SK-N-SH treated with all-trans-retinoic acid at 6 μM for 48 hours (cell line): ENCODE measurements at regions not wholly inside any gene's neighbourhood (a gene's known extent, or its start where the extent isn't known, plus 50 kb on each side); places are given as distances from the start of the nearest gene placed in this dataset.

Source experiments
- ESRRG ChIP-seq: fragments of 250-450 bp; sonication (Bioruptor Pico); IDR thresholded peaks from 2 replicates; pipeline ENCODE4 v1.6.1; 2021; ENCODE audit warnings: mild to moderate bottlenecking
- ZNF70 ChIP-seq: fragments of 450-650 bp; formaldehyde crosslinking; IDR thresholded peaks from 2 replicates; pipeline ENCODE4 v1.5.0; 2020; ENCODE audit warnings: mild to moderate bottlenecking, moderate library complexity

- no peak for TF ChIP-seq ESRRG (CRISPR knock-in tag)
- TF ChIP-seq ZNF70 (CRISPR knock-in tag), result no peak
These were observed 577.5 kb downstream of the GLRX3 start for GRCh38 chr10:130713731-130714130.
